ENCODE measurements at regions not wholly inside any gene's neighbourhood (a gene's known extent, or its start where the extent isn't known, plus 50 kb on each side); places are given as distances from the start of the nearest gene placed in this dataset.

DNA sequence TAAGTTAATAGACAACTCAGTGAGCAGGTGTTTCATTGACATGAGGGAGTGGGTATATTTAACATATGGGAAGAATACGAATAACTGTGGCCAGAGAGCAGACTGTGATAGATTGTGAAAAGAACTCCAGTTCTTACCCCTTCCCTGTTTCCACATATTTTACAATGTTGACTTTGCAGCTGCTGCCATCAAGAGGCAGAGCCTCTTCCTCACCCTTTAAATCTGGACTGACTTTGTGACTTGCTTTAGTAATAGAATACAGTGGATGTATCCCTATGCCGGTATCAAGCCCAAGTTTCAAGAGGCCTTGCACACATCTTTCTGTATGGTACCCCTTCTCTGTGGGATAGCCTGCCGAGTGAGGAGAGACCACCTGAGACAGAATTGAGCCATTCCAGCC is 356.7 kb downstream of the ETNK1 start:
- dilution Hi-C loops (cut with HindIII; ENCODE audit: low sequenced_read_pairs, unreplicated experiment) (no loop called here), in situ Hi-C loops (cut with MboI; ENCODE audit: low sequenced_read_pairs) (no loop called here), intact Hi-C loops (cut with micrococcal nuclease) (loop anchor here (1.0 kb wide), 1 partner anchor 125 kb away; no protein-coding TSS in a partner anchor)
- no peak overlapping the region for H2BK120ac ChIP-seq (ENCODE audit: low read depth, low read length)
- H3K18ac ChIP-seq (ENCODE audit: low read depth, low read length), result no peak overlapping the region
- H3K9ac ChIP-seq (ENCODE audit: low read depth, low read length), result no peak overlapping the region
- no peaks in the 10 kb centered on the region for H3K36me3 ChIP-seq (ENCODE audit: control insufficient read depth, insufficient read depth, low read length)
- no peaks in the 10 kb centered on the region for H3K9me3 ChIP-seq (ENCODE audit: control insufficient read depth, insufficient read depth, low read length)
- no peaks in the 10 kb centered on the region for H4K20me1 ChIP-seq (ENCODE audit: insufficient read depth, low read length)
- H3K14ac ChIP-seq (replicated peaks; ENCODE audit: low read depth, low read length), result no peak overlapping the region
- no peak overlapping the region for H3K4ac ChIP-seq (ENCODE audit: low read depth, low read length)
- no peak overlapping the region for H4K8ac ChIP-seq (ENCODE audit: low read depth in 2 of 2, low read length in 2 of 2)
- no TSS peak for BruUV-seq (replicated peaks)
- POLR2A ChIA-PET (ENCODE audit: unreplicated experiment), result no interaction called here
- TF ChIP-seq RAD21 (IDR thresholded peaks at IDR 0.05; ENCODE audit: low read length), result peak; percentile 46
- TF ChIP-seq, protein P1, sequence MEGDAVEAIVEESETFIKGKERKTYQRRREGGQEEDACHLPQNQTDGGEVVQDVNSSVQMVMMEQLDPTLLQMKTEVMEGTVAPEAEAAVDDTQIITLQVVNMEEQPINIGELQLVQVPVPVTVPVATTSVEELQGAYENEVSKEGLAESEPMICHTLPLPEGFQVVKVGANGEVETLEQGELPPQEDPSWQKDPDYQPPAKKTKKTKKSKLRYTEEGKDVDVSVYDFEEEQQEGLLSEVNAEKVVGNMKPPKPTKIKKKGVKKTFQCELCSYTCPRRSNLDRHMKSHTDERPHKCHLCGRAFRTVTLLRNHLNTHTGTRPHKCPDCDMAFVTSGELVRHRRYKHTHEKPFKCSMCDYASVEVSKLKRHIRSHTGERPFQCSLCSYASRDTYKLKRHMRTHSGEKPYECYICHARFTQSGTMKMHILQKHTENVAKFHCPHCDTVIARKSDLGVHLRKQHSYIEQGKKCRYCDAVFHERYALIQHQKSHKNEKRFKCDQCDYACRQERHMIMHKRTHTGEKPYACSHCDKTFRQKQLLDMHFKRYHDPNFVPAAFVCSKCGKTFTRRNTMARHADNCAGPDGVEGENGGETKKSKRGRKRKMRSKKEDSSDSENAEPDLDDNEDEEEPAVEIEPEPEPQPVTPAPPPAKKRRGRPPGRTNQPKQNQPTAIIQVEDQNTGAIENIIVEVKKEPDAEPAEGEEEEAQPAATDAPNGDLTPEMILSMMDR (conservative IDR thresholded peaks at IDR 0.05; ENCODE audit: low read depth, low read length), result peak; percentile 49
- TF ChIP-seq BHLHE40 (IDR thresholded peaks at IDR 0.05; ENCODE audit: low read depth, low read length), result no peak
- TF ChIP-seq, protein P2, sequence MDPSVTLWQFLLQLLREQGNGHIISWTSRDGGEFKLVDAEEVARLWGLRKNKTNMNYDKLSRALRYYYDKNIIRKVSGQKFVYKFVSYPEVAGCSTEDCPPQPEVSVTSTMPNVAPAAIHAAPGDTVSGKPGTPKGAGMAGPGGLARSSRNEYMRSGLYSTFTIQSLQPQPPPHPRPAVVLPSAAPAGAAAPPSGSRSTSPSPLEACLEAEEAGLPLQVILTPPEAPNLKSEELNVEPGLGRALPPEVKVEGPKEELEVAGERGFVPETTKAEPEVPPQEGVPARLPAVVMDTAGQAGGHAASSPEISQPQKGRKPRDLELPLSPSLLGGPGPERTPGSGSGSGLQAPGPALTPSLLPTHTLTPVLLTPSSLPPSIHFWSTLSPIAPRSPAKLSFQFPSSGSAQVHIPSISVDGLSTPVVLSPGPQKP (IDR thresholded peaks at IDR 0.05; ENCODE audit: borderline replicate concordance, low read depth, low read length), result no peak
- H3K4me3 ChIP-seq (ENCODE audit: insufficient read depth, low read depth, low read length), result no peak overlapping the region
- no peak overlapping the region for H2AFZ ChIP-seq (replicated peaks; ENCODE audit: low read length, poor library complexity)
- no peak overlapping the region for H3K27ac ChIP-seq (ENCODE audit: insufficient read depth, low read length)
- no CpG with 5 or more reads among the region's 3 CpGs for WGBS, 2 experiments (ENCODE audit: extremely low coverage in 2 of 2, insufficient read length in 1 of 2)
- no peak overlapping the region for H3K23ac ChIP-seq (ENCODE audit: low read depth, low read length)
- ATAC-seq (ENCODE audit: low read depth), result peak; percentile 33
- no peak overlapping the region for H3K56ac ChIP-seq (ENCODE audit: extremely low read depth, insufficient read depth, low read length)
- H4K91ac ChIP-seq (ENCODE audit: insufficient read depth, low read depth, low read length), result no peak overlapping the region
- CTCF ChIA-PET, result interaction anchor here (0.7 to 3.0 kb wide), 5 partner anchors 13 to 450 kb away, joined by 3 to 16 read pairs (median 3); no protein-coding TSS in a partner anchor
- no peak overlapping the region for H2BK15ac ChIP-seq (ENCODE audit: low read depth, low read length)
- peaks cover 4% of the 10 kb centered on the region for H3K27me3 ChIP-seq (ENCODE audit: control insufficient read depth, insufficient read depth, low read length)
- no peak overlapping the region for H2BK5ac ChIP-seq (ENCODE audit: low read depth, low read length, poor library complexity, severe bottlenecking)
- H3K4me1 ChIP-seq (ENCODE audit: control insufficient read depth, insufficient read depth, low read length), result peaks cover 2% of the 10 kb centered on the region; the same call in 1 of the 2 replicates
- no peak overlapping the region for H2AK5ac ChIP-seq (ENCODE audit: low read depth, low read length)
- no peak overlapping the region for H3K4me2 ChIP-seq (ENCODE audit: low read depth, low read length)
- H4K5ac ChIP-seq (ENCODE audit: low read depth, low read length), result no peak overlapping the region
- H2BK20ac ChIP-seq (ENCODE audit: low read depth, low read length), result no peak overlapping the region
- peak; percentile 38 for DNase-seq
- no peaks in the 10 kb centered on the region; the same call in 1 of the 2 replicates for H3K9me1 ChIP-seq (ENCODE audit: insufficient read depth, low read length)
- no peaks in the 10 kb centered on the region for H3K79me1 ChIP-seq (ENCODE audit: low read depth in 1 of 2, low read length in 2 of 2)
- no peak overlapping the region for H2AK9ac ChIP-seq (replicated peaks; ENCODE audit: low read depth, low read length, poor library complexity)
